Amygdala (tissue), 56 donors: ENCODE measurements at regions not wholly inside any gene's neighbourhood (a gene's known extent, or its start where the extent isn't known, plus 50 kb on each side); places are given as distances from the start of the nearest gene placed in this dataset.
"Not testable (repeated sequence)": the region's sequence is repeated elsewhere in the genome, so short reads cannot be mapped to it uniquely, and the experiment has no call there.

Source experiments
- DNase-seq, 56 donors: peaks; one replicate each; lab custom pipeline; 2025; lab: John Stamatoyannopoulos, UW

DNA sequence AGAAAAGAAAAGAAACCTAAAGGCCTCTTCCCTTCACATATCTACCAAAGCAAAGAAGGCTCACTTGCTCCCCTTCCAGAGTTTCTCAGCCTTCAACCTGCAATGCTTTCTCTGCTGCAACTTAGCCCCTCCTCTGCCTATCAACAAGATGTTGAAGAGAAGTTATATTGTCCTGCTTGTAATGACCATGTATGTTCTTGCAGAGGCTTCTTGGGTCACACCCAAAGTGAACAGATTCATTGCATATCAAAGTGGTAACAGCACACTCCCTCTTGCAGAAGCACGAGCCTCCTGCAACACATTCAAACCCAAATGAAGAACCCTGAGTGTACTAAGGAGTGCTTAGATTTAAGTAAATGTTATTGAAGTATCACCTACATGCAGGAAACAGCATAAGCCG, 494.3 kb downstream of the NTRK2 start:
- no peak for DNase-seq

DNA sequence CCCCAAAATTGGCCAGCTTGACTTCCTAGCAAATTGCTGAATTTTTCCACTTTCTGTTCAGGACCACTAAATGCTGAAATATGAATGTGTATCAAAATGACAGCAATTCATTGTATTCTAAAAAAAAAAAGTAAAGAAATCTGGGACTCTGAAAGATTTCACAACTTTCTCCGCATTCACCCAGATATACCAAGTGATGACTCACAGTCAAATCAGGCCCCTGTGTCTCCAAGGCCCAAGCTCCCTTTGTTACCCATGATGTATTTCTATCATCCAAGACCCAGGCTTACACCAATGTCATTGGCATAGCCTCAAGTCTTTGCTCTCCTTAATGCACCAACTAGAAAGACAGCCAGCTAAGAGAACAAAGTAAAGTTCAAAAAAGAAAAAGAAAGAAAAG, 493.9 kb downstream of the NTRK2 start:
- DNase-seq: no peak

DNA sequence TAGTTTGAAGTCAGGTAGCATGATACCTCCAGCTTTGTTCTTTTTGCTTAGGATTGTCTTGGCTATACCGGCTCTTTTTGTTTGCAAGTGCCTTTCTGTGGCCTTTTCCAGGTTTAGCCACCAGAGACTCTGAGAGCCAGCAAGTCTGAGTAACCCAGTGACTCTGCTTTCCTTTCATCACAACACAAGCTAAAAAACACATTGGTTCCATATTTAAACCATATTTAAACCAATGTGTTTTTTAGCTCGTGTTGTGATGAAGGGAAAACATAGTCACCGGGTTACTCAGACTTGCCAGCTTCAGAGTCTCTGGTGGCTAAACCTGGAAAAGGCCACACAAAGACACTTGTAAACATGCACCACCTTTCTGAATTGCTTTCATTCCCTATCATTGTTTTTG, 493.3 kb downstream of the NTRK2 start:
- DNase-seq: no peak

DNA sequence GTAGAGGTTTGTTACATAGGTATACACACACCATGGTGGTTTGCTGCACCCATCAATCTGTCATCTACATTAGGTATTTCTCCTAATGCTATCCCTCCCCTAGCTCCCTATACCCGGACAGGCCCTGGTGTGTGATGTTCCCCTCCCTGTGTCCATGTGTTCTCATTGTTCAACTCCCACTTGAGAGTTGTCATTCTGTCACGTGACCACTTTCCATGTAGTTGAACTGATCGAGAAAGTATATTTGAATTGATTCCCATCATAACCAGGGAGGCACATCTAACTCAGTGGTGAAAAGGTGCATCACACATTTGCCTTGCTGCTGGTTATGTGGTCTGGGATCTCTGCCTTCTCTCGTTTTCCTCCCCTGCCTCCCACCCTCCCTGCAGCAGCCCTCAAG, 491.4 kb downstream of the NTRK2 start:
- not testable (repeated sequence) for DNase-seq

DNA sequence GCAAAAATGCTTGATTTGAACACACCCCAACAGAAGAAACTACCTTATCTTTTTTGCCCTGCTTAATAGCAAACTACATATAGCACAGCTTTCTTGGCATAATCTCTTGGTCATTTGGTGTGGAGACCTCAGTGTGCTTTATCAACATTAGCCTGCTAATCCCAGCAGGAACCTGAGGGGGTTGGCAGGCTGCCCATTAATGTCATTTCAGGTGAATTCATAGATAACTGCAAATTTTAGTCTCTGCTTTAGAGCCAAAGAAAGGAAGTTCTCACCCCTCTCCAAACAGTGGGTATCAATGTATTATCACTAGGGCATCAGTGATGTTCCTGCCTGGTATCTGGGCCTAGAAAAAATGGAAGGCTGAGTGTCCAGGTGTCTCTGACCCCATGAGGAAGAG, 489.0 kb downstream of the NTRK2 start:
- no peak for DNase-seq

DNA sequence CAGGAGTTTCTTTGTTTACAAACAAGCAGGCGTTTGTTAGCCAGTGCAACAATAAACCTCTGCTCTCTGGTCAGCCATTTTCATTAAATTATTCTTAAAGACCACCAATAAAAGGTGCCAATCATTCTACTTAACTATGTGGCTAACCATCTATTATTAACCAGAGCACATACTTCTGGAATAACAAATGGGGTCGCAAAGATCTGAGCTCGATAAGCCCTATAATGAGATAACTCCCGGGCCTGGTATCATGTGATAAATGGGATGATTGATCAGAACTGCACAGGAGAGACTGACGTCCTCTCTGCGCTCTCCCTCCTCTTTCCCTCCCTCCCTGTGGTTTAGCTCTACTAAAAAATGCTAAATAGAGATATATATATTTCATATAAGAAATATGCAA, 488.2 kb downstream of the NTRK2 start:
- no peak for DNase-seq

DNA sequence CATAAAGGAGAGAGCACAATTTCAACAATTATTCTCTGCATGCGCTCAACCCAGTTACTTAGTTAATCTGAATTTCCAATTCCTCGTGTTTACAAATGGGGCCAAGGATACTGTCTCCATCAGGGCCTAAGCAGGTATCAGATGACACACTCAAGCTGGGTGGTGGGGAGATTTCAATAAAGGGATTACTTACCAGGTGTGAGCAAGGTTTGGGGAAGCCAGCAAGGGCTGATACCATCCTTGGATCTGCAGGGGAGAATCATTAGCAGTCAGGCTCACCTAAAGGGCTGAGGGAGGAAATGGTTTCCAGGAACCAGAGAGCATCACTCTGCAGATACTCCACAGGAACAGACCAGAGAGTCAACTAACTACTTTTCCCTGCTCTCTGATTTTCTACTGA, 487.1 kb downstream of the NTRK2 start:
- DNase-seq: no peak

DNA sequence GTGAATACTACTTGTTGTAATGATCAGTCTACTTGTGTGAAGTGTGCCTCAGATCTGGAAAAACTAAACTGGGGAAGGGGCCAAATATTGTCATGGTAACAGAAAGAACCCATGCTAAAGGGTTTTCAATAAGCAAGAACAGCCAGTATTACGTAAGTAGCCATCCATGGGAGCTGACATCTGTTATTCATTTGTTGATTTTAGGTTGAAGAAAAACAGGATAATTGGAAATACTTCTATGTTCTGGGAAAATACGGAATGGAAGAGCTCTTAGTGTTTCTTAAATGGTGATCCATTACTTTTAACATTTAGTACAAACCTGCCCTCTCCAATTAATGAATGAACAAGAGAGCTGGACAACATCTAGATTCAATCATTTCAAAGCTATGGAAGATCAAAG, 485.8 kb downstream of the NTRK2 start:
- DNase-seq: no peak

DNA sequence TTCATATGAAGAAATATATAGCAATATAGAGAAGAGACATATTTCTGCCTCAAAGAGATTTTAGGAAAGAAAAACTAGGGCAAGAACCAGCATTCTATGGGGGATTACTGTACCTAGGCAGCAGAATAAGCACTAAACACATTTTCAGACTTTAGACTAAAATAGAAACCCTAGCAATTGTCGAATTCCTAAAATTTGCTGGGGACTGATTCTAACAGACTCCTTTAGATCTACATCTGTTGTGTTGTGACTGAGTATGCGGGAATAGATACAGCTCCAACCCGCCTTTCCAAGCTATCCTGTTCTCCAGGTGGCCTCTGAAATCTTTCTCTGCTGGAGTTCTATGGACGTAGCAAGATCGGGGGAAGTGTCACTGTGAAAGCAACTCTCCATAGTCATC, 482.2 kb downstream of the NTRK2 start:
- peak in 1 of 56 donors; percentile 16 for DNase-seq

DNA sequence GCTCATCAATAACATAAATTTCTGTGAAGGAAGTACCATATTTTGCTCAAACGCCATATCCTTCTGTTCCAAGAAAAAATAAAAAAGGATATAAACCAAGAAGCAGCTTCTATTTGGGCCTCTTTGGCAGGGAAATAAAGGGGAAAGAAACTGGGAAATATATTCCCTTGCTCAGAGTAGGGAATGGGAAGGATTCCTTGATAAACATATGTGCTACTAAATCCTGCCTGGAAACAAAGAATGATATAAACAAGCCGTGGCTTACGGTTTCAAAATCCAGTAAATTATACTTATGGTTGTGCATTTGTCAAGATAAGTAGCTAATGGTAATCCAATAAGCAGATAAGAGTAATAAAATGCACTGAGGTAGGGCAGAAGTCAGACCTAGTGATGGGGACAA, 481.6 kb downstream of the NTRK2 start:
- DNase-seq: no peak

DNA sequence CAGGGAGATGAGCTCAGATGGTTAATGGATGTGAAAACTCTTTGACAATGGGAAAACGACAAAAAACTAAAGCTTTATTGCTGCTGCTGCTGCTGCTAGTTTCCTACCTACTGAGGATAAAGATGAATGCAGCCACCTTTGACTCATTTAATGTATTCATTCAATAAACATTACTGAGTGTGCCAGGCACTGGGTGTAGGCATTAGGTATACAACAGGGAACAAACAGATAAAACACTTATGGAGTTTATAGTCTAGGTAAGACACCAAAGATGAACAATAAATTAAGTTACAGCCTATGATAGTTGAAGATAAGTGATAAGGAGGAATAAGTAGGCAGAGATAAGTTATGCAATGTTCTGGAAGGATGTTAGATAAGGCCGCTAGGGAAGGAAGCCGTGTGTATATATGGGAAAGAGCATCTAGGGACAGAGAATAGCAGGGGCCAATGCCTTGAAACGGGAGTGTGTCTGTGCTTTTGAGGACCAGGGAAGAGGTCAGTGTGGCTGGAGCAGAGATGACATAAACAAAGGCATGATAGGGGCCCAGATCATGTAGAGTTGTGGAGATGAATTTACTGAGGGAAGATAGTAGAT, 477.6 kb downstream of the NTRK2 start:
- DNase-seq: no peak

DNA sequence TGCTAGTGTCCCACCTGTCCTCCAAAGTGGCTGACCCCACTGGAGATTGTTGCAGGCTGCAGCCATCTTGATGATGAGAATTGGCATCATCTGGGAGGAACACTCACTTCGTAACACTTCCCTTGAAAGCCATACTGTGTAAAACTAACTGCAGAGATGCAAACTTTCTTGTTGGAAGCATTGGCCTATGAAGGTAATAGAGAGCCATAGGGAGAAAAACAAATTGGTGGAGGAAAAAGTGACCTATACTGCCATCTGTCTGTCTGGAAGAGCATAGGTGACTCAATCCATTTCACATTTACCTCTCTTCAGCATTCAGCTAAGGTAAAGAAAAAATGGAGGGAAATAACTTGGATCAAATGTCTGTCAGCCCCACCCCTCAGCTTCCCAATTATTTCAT, 473.4 kb downstream of the NTRK2 start:
- peak in 1 of 56 donors; percentile 1 for DNase-seq

DNA sequence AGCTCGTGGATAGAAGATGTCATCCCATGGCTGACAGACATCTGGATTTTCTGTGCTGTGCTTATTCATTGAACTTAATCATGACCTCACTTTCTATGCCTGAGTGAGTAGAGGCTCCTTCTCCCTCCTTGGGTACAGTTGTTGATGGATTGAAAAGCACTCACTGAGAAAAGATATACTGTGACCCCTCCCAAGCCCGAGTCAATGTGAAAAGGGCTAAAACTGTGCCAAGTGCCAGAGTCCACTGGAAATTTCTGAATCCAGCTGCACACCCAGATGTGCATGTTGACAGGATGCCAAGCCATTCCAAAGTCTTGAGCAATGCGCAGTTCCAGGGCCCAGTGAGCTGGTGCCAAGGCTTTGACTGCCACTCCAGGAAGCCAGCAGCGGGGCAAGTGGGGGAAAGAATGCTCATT, 473.0 kb downstream of the NTRK2 start:
- DNase-seq: peak in 5 of 56 donors; percentile 1 to 36 (median 6)

DNA sequence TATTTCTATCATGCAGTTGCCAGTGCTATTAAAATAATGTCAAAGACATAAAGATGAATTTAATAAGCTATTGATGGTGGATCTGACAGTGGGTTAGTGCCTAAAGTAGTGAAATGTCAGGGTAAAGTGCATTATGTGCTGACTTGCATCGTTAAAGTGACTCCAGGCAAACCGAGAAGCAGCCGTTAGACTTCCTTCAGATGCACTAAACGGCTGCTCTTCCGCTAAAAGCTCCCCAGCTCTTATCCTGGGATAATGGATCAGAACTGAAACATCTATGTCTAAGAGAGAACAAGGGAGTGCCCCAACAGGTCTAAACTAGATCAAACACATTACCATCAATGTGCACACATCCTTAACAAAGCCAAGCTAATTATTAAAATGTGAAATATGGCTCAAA, 468.2 kb downstream of the NTRK2 start:
- no peak for DNase-seq

DNA sequence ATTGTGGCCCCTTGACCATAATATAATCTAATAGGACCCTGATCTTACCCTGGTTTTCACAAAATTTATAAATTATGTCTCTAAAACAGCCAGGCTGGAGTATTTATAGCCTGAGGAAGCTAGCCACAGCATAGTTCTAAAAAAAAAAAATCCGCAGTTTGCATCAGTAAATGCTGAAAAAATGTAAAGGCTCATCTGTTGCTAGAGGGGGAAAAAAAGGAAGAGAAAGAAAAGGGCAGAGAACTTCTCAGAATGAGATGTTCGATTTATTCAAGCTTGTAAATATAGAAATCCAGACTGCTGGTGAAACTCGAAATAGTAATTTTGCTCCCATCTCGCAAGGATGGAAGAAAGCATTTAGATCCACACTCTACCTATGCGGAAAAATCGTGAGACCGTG, 467.5 kb downstream of the NTRK2 start:
- no peak for DNase-seq

DNA sequence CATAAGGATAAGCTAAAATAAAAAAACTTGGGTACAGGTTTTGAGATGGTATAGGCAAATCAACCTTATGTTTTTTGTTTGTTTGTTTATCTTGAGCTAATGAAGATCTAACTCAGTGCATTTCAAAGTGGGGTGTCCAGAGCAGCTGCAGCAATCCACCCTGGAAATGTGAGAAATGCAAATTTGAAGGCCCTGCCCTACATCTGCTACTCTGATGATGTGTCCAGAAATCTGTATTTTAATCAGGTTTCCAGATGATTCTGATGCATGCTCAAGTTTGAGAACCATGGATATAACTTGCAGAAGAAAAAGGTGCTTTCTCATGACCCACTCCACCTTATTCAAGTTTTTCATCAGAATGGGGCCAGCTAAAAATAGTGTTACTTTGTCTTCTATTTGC, 467.0 kb downstream of the NTRK2 start:
- no peak for DNase-seq

DNA sequence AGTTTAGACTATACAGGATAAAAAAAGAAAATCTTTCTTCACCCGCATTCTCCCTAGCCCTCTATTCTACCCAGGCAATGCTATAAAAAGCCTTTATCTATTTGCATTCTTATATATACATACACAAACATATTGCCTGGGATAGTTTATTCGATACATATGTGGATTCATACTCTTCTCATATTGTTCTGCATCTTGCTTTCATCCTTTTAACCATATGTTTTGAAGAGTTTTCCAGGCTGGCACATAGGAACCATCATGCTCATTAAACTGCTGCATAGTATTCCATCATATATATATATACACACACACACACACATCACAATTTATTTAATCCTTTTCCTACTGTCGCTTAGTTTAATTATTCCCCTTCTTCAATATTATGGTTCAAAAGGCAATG, 461.2 kb downstream of the NTRK2 start:
- DNase-seq: no peak

DNA sequence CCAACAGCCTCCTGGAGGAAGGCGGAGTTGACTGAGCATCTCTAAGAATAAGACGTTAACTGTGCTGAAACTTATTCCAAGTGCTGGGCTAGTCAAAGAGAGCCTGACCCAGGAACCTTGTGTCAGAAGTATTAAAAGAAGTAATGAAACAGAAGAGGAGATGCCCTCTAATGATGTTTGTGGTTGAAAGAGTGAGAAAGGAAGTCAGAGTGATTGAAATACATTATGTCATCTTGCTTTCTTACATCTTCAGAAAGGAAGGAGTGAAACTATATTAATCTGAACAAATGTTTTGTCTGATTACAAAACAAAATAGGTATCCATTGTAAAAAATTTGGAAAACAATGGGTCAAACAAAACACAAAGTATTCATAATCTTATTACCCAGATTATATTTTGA, 460.7 kb downstream of the NTRK2 start:
- DNase-seq: no peak

DNA sequence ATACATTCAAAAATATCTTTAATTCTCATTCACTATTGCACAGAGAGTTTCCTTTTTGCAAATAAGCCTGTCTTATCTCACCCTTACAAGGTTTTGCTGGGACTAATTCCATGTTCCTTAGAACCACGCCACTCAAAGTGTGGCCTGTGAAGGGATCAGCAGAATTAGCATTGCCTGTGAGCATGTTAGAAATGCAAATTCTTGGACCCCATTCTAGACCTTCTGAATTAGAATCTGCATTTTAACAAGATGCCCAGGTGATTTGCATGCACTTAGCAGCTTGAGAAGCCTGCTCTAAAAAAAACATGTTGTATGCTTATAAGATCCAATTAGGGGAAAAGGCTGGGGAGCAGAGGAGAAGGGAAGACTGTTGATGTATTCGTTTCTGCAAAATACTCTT, 460.0 kb downstream of the NTRK2 start:
- no peak for DNase-seq

DNA sequence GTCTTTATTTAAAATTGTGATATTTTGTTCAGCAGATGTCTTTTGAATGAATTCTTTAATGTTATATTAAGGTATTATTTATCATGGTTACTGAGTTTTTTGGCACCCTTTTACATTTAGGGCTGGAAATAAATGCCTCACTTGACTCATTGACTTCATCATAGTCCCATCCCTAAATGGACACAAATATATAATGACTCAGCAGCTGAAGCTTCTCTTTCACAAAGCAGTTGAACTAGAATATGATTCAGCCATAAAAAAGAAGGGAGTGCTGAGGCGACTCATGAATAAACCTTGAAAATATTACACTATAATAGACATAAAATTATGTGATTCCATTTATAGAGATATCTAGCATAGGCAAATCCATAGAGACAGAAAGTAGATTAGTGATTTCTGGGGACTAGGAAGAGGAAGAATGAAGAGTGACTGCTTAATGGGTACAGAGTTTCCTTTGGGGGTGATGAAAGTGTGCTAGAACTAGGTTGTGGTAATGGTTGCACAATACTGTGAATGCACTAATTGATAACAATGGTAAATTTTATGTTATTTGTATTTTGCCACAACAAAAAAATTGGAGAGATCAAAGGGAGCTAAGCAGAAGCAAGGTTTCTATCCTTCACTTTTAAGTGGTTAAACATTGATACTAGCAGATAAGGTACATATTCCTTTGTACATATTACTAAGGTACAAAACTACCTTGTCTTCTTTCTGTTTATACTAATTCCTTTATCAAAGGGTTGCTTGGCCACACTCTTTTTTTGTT, 449.6 kb downstream of the NTRK2 start:
- DNase-seq: no peak

DNA sequence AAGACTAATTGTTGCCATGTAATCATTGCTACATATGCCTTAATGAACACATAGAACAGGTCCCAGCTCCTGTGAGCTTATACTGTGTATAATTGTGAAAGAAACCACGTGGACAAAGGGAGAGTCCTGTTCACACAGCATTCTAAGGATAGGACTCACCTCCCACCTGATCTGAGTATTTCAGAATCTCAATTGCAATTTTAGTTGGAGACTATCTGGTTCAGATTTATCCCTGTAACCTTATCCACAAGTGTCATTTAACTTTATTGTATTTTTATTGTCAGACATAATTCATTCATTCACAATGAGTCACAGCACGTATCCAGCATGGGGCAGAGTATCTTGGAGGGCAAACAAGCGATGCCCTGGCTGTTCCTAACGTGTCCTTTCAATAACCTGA, 448.3 kb downstream of the NTRK2 start:
- DNase-seq: no peak

DNA sequence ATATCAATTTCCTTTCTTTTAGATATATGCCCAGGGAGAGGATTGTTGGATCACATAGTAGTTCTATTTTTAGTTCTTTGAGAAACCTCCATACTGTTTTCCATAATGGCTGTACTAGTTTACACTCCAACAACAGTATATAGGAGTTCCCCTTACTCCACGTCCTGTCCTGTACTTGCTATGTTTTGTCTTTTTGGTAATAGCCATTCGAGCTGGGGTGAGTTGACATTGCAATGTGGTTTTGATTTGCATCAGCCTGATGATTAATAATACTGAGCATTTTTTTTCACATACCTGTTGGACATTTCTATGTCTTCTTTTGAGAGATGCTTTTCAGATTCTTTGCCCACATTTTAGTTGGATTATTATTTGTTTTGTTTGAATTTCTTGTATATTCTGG, 445.9 kb downstream of the NTRK2 start:
- no peak for DNase-seq

DNA sequence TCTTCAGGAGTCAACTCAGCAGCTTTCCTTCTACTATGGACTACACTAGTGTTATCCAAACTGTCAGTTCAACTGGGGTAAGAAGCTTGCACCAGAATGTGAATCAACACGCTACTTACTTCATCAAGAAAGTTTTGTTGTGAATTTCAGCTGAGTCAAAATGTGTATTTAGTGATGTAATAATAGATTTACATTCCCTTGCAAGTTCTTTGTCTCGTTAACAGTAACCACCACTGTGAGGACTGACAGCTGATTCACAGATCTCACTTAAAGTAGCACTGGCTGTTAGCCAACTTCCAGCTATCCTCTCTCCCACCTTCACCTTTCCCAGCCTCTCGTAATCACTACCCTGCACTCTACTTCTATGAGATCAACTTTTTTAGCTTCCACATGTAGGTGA, 445.3 kb downstream of the NTRK2 start:
- no peak for DNase-seq
